ENCODE measurements at regions not wholly inside any gene's neighbourhood (a gene's known extent, or its start where the extent isn't known, plus 50 kb on each side); places are given as distances from the start of the nearest gene placed in this dataset.

- ATAC-seq (no peak), DNase-seq (ENCODE audit: low read depth, low spot score) (no peak)
- Histone ChIP-seq H3K9me3 (ENCODE audit: control insufficient read depth, insufficient read depth, low read depth, low read length) (no peaks in the 10 kb centered on the region), H3K27ac (ENCODE audit: low read length) (no peak overlapping the region), H3K36me3 (ENCODE audit: control insufficient read depth, insufficient read depth, low read length) (no peaks in the 10 kb centered on the region), H3K4me1 (ENCODE audit: control insufficient read depth, insufficient read depth, low read length) (no peaks in the 10 kb centered on the region), H3K4me3 (ENCODE audit: low read depth in 2 of 2, low read length in 2 of 2) (no peak overlapping the region), H3K27me3 (ENCODE audit: control insufficient read depth, insufficient read depth, low read length) (peaks cover 2% of the 10 kb centered on the region; the same call in 1 of the 2 replicates)
- BruUV-seq (replicated peaks): no TSS peak
- intact Hi-C loops (cut with micrococcal nuclease; ENCODE audit: unreplicated experiment) (no loop called here), in situ Hi-C loops (cut with HindIII; ENCODE audit: low pct_unique_long_range_greater_than_20kb, low sequenced_read_pairs) (no loop called here)
- POLR2A ChIA-PET: no interaction called here
- CTCF ChIA-PET: no interaction called here
- no peak for TF ChIP-seq CTCF (IDR thresholded peaks at IDR 0.05)
- no peak for TF ChIP-seq TCF7L2 (IDR thresholded peaks at IDR 0.05; ENCODE audit: low read depth, low read length)
- no peak for TF ChIP-seq POLR2AphosphoS5 (IDR thresholded peaks at IDR 0.05; ENCODE audit: low read depth, low read length)
- no peak for TF ChIP-seq REST (IDR thresholded peaks at IDR 0.05; ENCODE audit: insufficient read depth in 1 of 2, low read depth in 2 of 2, low read length in 1 of 2)
- no peak for TF ChIP-seq SIN3A (IDR thresholded peaks at IDR 0.05; ENCODE audit: borderline replicate concordance, insufficient read depth, low read depth, low read length)
These were observed 52.4 kb upstream of the FICD start for GRCh38 chr12:108462686-108463085.

GRCh38 chr12:108461058-108461660, 53.9 kb upstream of the FICD start:
- Histone ChIP-seq H3K9me3 (ENCODE audit: control insufficient read depth, insufficient read depth, low read depth, low read length) (no peaks in the 10 kb centered on the region), H3K27ac (ENCODE audit: low read length) (no peak overlapping the region), H3K36me3 (ENCODE audit: control insufficient read depth, insufficient read depth, low read length) (no peaks in the 10 kb centered on the region), H3K4me1 (ENCODE audit: control insufficient read depth, insufficient read depth, low read length) (no peaks in the 10 kb centered on the region), H3K27me3 (ENCODE audit: control insufficient read depth, insufficient read depth, low read length) (peaks cover 2% of the 10 kb centered on the region; the same call in 1 of the 2 replicates), H3K4me3 (ENCODE audit: low read depth in 2 of 2, low read length in 2 of 2) (no peak overlapping the region)
- in situ Hi-C loops (cut with HindIII; ENCODE audit: low pct_unique_long_range_greater_than_20kb, low sequenced_read_pairs): no loop called here
- intact Hi-C loops (cut with micrococcal nuclease; ENCODE audit: unreplicated experiment): no loop called here
- ChIA-PET POLR2A (no interaction called here), CTCF (no interaction called here)
- no peak for ATAC-seq
- DNase-seq (ENCODE audit: low read depth, low spot score): no peak
- BruUV-seq (replicated peaks): no TSS peak
- no peak for TF ChIP-seq REST (IDR thresholded peaks at IDR 0.05; ENCODE audit: insufficient read depth in 1 of 2, low read depth in 2 of 2, low read length in 1 of 2)
- TF ChIP-seq SIN3A (IDR thresholded peaks at IDR 0.05; ENCODE audit: borderline replicate concordance, insufficient read depth, low read depth, low read length): no peak
- no peak for TF ChIP-seq POLR2AphosphoS5 (IDR thresholded peaks at IDR 0.05; ENCODE audit: low read depth, low read length)
- no peak for TF ChIP-seq CTCF (IDR thresholded peaks at IDR 0.05)
- no peak for TF ChIP-seq TCF7L2 (IDR thresholded peaks at IDR 0.05; ENCODE audit: low read depth, low read length)
